ENCODE measurements at regions not wholly inside any gene's neighbourhood (a gene's known extent, or its start where the extent isn't known, plus 50 kb on each side); places are given as distances from the start of the nearest gene placed in this dataset.
"Not testable (repeated sequence)": the region's sequence is repeated elsewhere in the genome, so short reads cannot be mapped to it uniquely, and the experiment has no call there.

GRCh38 chrX:66698273-66699204 lies 59.7 kb upstream of the EDA2R start:
- DNase-seq (ENCODE audit: extremely low read depth in 1 of 2, low read depth in 1 of 2) = no peak

GRCh38 chrX:66692512-66692911 lies 53.6 kb upstream of the EDA2R start:
- not testable (repeated sequence) for DNase-seq (ENCODE audit: extremely low read depth in 1 of 2, low read depth in 1 of 2)
